Heart left ventricle (tissue), 16 donors: ENCODE measurements at regions not wholly inside any gene's neighbourhood (a gene's known extent, or its start where the extent isn't known, plus 50 kb on each side); places are given as distances from the start of the nearest gene placed in this dataset.

Source experiments
- ATAC-seq, 4 donors: fragments of 200-7000 bp; cut with Tn5 transposase; one replicate each; pipeline ENCODE4 v1.9.1; 2020 to 2022; ENCODE audit warnings: moderate library complexity in 4 of 4, mild to moderate bottlenecking in 3 of 4, moderate number of reproducible peaks in 1 of 4
- DNase-seq, 5 donors: peaks; one replicate each; pipeline ENCODE4 v3.0.0-alpha.2; 2020
- H3K27ac ChIP-seq, 12 donors: fragments of 200-600 bp; sonication (generic) in 4 of 12; one replicate each; pipeline versions ENCODE4 v1.5.0 to v1.8.0; 2016 to 2022; ENCODE audit warnings: mild to moderate bottlenecking in 2 of 12
- H3K27me3 ChIP-seq, 9 donors: fragments of 200-600 bp; sonication (generic) in 2 of 9; one replicate each; pipeline versions ENCODE4 v1.5.1 to v1.8.0; 2016 to 2022; ENCODE audit warnings: mild to moderate bottlenecking in 3 of 9
- H3K36me3 ChIP-seq, 9 donors: fragments of 200-600 bp; sonication (generic) in 2 of 9; one replicate each; pipeline versions ENCODE4 v1.5.0 to v1.8.0; 2018 to 2022; ENCODE audit warnings: mild to moderate bottlenecking in 2 of 9
- H3K4me1 ChIP-seq, 12 donors: fragments of 200-600 bp; sonication (generic) in 4 of 12; one replicate each; pipeline versions ENCODE4 v1.5.0 to v1.8.0; 2016 to 2022; ENCODE audit warnings: mild to moderate bottlenecking in 3 of 12
- H3K4me3 ChIP-seq, 12 donors: fragments of 200-600 bp; sonication (generic) in 4 of 12; one replicate each; pipeline versions ENCODE4 v1.5.0 to v1.8.0; 2017 to 2022; ENCODE audit warnings: mild to moderate bottlenecking in 9 of 12, moderate library complexity in 4 of 12
- H3K9me3 ChIP-seq, 12 donors: fragments of 200-600 bp; sonication (generic) in 4 of 12; one replicate each; pipeline versions ENCODE4 v1.5.0 to v1.8.0; 2016 to 2022; ENCODE audit warnings: mild to moderate bottlenecking in 1 of 12
- CTCF ChIP-seq, 12 donors: fragments of 200-600 bp; sonication (generic) in 4 of 12; IDR thresholded peaks; one replicate each; pipeline versions ENCODE4 v1.5.0 to v1.8.0; 2018 to 2022; ENCODE audit warnings: antibody characterized with exemption in 12 of 12, mild to moderate bottlenecking in 5 of 12
- POLR2A ChIP-seq, 2 donors: fragments of 450-650 bp; IDR thresholded peaks; one replicate each; pipeline ENCODE4 v1.6.1; 2017; ENCODE audit warnings: antibody characterized with exemption in 2 of 2, mild to moderate bottlenecking in 2 of 2, moderate library complexity in 2 of 2
- WGBS, 4 donors: extraction: QIAGEN DNeasy Blood & Tissue Kit in 2 of 4; methylation state at CpG; one replicate each; pipeline versions ENCODE4 v1.1.5 to v1.1.7; 2013 to 2018; 5-methylcytosine and 5-hydroxymethylcytosine counted together
- intact Hi-C, 10 donors: fragments of 100-400 bp; cut with DNase I; formaldehyde crosslinking; loops; one replicate each; pipeline versions ENCODE4 v1.11.1 to v1.14.2; 2022
- donor health status: ischemic (EF 13 %, LVEDD 7.1; RV severe dilation, severe dysfunction).
- donor health status: healthy with polysubstance abuse.
- donor health status: DM: no; HTN: yes; CAD: no.
- donor health status: DM: no; HTN: no; CAD: no.
- donor health status: ischemic (EF 25% LVEDD 6.9; RV normal size, moderate dysfunction).
- donor health status: ischemic (EF 25% LVEDD 5.7; RV mildly dilated, moderate dysfunction).
- donor health status: healthy.
- donor health status: DM: yes; HTN: yes; CAD: no.
- donor health status: ischemic (EF 35%, LVEDD 5.7; RV mildly dilated, moderate dysfunction).
- donor health status: nonischemic (EF 11% LVEDD 7.7; RV severe dilation, severe dysfunction).
- donor health status: DM: yes; HTN: yes; CAD: no.
- donor health status: PGD.
- donor health status: ischemic (EF 29% LVEDD 5.4; RV normal size, mild dysfunction).
- donor health status: nonischemic (EF 23%, LVEDD 6.1; RV moderate dilation, normal function).

DNA sequence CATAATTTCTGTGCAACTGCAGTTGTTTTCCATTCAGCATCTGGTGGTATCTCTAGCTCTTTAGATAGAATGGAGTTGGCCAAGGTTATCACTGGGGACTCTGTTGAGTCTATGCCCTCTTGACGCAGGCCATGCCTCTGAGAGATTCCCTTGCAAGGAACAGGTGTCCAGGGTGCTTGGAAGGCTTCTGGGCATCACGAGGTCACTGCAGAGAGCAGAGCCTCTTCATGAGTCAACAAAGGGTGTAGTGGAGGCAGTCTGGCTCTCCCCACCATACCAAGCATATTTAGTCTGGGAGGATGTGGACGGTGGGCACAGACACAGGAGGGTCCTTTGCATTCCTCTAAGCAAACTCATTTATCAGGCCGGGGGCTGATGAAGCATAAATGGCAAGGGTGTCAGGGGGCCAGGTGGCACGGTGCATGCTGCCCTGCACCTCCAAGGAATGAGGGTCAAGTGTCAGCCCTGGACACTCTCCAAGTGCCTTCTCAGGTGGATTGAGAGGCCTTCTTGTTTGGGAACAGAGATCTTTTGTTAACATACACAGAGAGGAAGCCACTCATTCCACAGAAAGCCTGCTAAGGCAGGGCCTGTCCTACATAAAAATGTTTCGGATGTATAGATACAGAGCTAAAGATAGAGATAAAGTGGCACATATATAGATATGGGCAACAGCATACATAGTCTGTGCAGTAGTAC lies 328.6 kb downstream of the INHBA start:
- TF ChIP-seq CTCF (IDR thresholded peaks at IDR 0.05), result no peak
- TF ChIP-seq POLR2A (IDR thresholded peaks at IDR 0.05), result no peak
- Histone ChIP-seq H3K27me3 (no peaks in the 10 kb centered on the region), H3K4me3 (no peak overlapping the region), H3K27ac (no peak overlapping the region), H3K36me3 (no peaks in the 10 kb centered on the region), H3K4me1 (no peaks in the 10 kb centered on the region), H3K9me3 (no peaks in the 10 kb centered on the region)
- DNase-seq (no peak), ATAC-seq (no peak)
- WGBS, 4 donors, result 72 to 81% (median 80%) methylated on average over 6 of the region's 6 CpGs
- intact Hi-C loops, result no loop called here

GRCh38 chr7:41367967-41368882 lies 334.7 kb downstream of the INHBA start:
- Histone ChIP-seq H3K4me1 (peaks cover 0 to 7% (median 0%) of the 10 kb centered on the region in 12 donors), H3K4me3 (no peak overlapping the region)
- 71 to 79% (median 76%) methylated on average over 11 of the region's 11 CpGs for WGBS, 4 donors

DNA sequence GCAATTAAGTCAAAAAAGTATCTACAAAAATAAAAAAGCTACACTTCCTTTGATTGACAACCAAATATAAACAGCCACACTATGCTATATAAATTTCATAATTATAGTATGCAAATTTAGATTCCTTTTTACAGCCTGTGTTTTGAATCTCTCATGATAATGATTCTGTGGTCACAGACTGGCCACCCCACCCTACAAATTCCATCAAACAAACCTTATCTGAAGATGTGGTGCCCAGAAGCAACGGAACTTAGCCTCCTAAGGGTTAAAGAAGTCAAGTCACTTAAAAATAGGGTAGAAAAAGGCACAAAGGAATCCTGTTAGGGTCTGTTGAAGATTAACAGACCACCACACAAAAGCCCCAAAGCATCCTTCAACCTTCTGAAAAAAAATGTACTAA lies 351.8 kb downstream of the INHBA start:
- no peak overlapping the region for H3K4me3 ChIP-seq
- DNase-seq (no peak), ATAC-seq (no peak)
- intact Hi-C loops, result no loop called here
- H3K27me3 ChIP-seq, result no peaks in the 10 kb centered on the region
- H3K9me3 ChIP-seq, result no peaks in the 10 kb centered on the region
- H3K27ac ChIP-seq, result no peak overlapping the region
- no peaks in the 10 kb centered on the region for H3K36me3 ChIP-seq
- WGBS, 4 donors, result 55 to 67% (median 59%) methylated on average over 1 of the region's 1 CpG
- TF ChIP-seq CTCF (IDR thresholded peaks at IDR 0.05) (no peak), POLR2A (IDR thresholded peaks at IDR 0.05) (no peak)
- H3K4me1 ChIP-seq, result no peaks in the 10 kb centered on the region

More at GRCh38 chr7:41367967-41368882, 334.7 kb downstream of the INHBA start:
- intact Hi-C loops, result no loop called here
- peaks cover 0 to 27% (median 0%) of the 10 kb centered on the region in 12 donors for H3K9me3 ChIP-seq
- ATAC-seq (peak; percentile 55 to 90 (median 78)), DNase-seq (peak in 3 of 5 donors; percentile 27 to 51 (median 42))
- no peaks in the 10 kb centered on the region for H3K36me3 ChIP-seq
- peak overlapping the region in 5 of 12 donors; percentile 23 to 70 (median 57) for H3K27ac ChIP-seq
- no peaks in the 10 kb centered on the region for H3K27me3 ChIP-seq
- TF ChIP-seq POLR2A (IDR thresholded peaks at IDR 0.05) (no peak), CTCF (IDR thresholded peaks at IDR 0.05) (no peak)

GRCh38 chr7:41346878-41347277 lies 356.0 kb downstream of the INHBA start:
- H3K4me1 ChIP-seq, result no peaks in the 10 kb centered on the region
- DNase-seq (no peak), ATAC-seq (no peak)
- no peaks in the 10 kb centered on the region for H3K27me3 ChIP-seq
- H3K27ac ChIP-seq, result no peak overlapping the region
- no peaks in the 10 kb centered on the region for H3K36me3 ChIP-seq
- intact Hi-C loops, result no loop called here
- H3K4me3 ChIP-seq, result no peak overlapping the region
- WGBS, 4 donors, result 86 to 98% (median 93%) methylated on average over 5 of the region's 5 CpGs
- no peaks in the 10 kb centered on the region for H3K9me3 ChIP-seq
- TF ChIP-seq POLR2A (IDR thresholded peaks at IDR 0.05), result no peak
- TF ChIP-seq CTCF (IDR thresholded peaks at IDR 0.05), result no peak
